GM23338 (cell line): ENCODE measurements at regions not wholly inside any gene's neighbourhood (a gene's known extent, or its start where the extent isn't known, plus 50 kb on each side); places are given as distances from the start of the nearest gene placed in this dataset.

Experiments used
- ATAC-seq: fragments of 200-7000 bp; cut with Tn5 transposase; 3 replicates; pipeline ENCODE4 v1.9.1; 2020
- DNase-seq: peaks from one replicate; pipeline ENCODE4 v3.0.0-alpha.2; 2015; ENCODE audit warnings: low spot score
- H2AFZ ChIP-seq: fragments of 200-600 bp; sonication (generic); 2 replicates; pipeline ENCODE4 v1.8.0; 2016; ENCODE audit warnings: antibody characterized with exemption, mild to moderate bottlenecking, moderate library complexity
- H3F3A ChIP-seq: fragments of 200-600 bp; sonication (generic); replicated peaks from 2 replicates; pipeline ENCODE4 v1.8.0; 2017; ENCODE audit warnings: antibody characterized with exemption, mixed run types, low read depth
- H3K27ac ChIP-seq: fragments of 200-600 bp; sonication (generic); 2 replicates; pipeline ENCODE4 v1.6.1; 2016; ENCODE audit warnings: low read depth
- H3K27me3 ChIP-seq: fragments of 200-600 bp; sonication (generic); 2 replicates; pipeline ENCODE4 v1.8.0; 2016; ENCODE audit warnings: mild to moderate bottlenecking, mixed run types, moderate library complexity; ENCODE audit not compliant: insufficient read depth
- H3K36me3 ChIP-seq: fragments of 200-600 bp; sonication (generic); 2 replicates; pipeline ENCODE4 v1.8.0; 2016; ENCODE audit warnings: mild to moderate bottlenecking; ENCODE audit not compliant: insufficient read depth
- H3K4me1 ChIP-seq: fragments of 200-600 bp; sonication (generic); 2 replicates; pipeline ENCODE4 v1.8.0; 2016; ENCODE audit warnings: mild to moderate bottlenecking, moderate library complexity; ENCODE audit not compliant: insufficient read depth
- H3K4me2 ChIP-seq: fragments of 200-600 bp; sonication (generic); 2 replicates; pipeline ENCODE4 v1.7.1; 2017; ENCODE audit warnings: mixed run types
- H3K4me3 ChIP-seq: fragments of 200-600 bp; sonication (generic); 2 replicates; pipeline ENCODE4 v1.6.1; 2016; ENCODE audit warnings: mixed run types
- H3K79me2 ChIP-seq: fragments of 200-600 bp; sonication (generic); replicated peaks from 2 replicates; pipeline ENCODE4 v1.8.0; 2017; ENCODE audit warnings: mild to moderate bottlenecking; ENCODE audit not compliant: insufficient read depth
- H3K9me2 ChIP-seq: fragments of 200-600 bp; sonication (generic); 2 replicates; pipeline ENCODE4 v1.8.0; 2017; ENCODE audit not compliant: insufficient read depth
- H4K20me1 ChIP-seq: fragments of 200-600 bp; sonication (generic); replicated peaks from 2 replicates; pipeline ENCODE4 v1.8.0; 2017; ENCODE audit warnings: mild to moderate bottlenecking; ENCODE audit not compliant: insufficient read depth
- H3K27ac Mint-ChIP-seq: 2 replicates; pipeline ENCODE4 v1.8.0; 2020; ENCODE audit warnings: inconsistent platforms, mild to moderate bottlenecking, moderate library complexity, mixed read lengths
- H3K27me3 Mint-ChIP-seq: 3 replicates; pipeline ENCODE4 v1.8.0; 2022; ENCODE audit warnings: low read depth, mild to moderate bottlenecking, moderate library complexity, mixed read lengths, inconsistent platforms; ENCODE audit not compliant: insufficient read depth, poor library complexity
- H3K36me3 Mint-ChIP-seq: 3 replicates; pipeline ENCODE4 v1.8.0; 2021; ENCODE audit warnings: low read depth, mild to moderate bottlenecking, inconsistent platforms, moderate library complexity, mixed read lengths
- H3K4me1 Mint-ChIP-seq: 3 replicates; pipeline ENCODE4 v1.8.0; 2020; ENCODE audit warnings: mild to moderate bottlenecking, inconsistent platforms, mixed read lengths
- H3K4me3 Mint-ChIP-seq: 3 replicates; pipeline ENCODE4 v1.8.0; 2021; ENCODE audit warnings: moderate library complexity, mild to moderate bottlenecking, inconsistent platforms, mixed read lengths
- H3K9me3 Mint-ChIP-seq: 3 replicates; pipeline ENCODE4 v1.8.0; 2020; ENCODE audit warnings: moderate library complexity, mild to moderate bottlenecking, inconsistent platforms, mixed read lengths
- CREB1 ChIP-seq: fragments of 250-450 bp; sonication (Bioruptor Pico); IDR thresholded peaks from 2 replicates; pipeline ENCODE4 v1.5.0; 2020; ENCODE audit warnings: low read depth, mild to moderate bottlenecking, moderate library complexity
- CTCF ChIP-seq, 2 experiments: fragments of 200-600 bp in 1 of 2; sonication (generic) in 1 of 2; conservative IDR thresholded peaks; 2 replicates each; pipeline versions ENCODE4 v1.5.1 to v1.6.1; 2016 to 2017; ENCODE audit warnings: antibody characterized with exemption in 2 of 2, low read depth in 2 of 2, mild to moderate bottlenecking in 2 of 2, moderate library complexity in 1 of 2
- ETS1 ChIP-seq: IDR thresholded peaks from 2 replicates; pipeline ENCODE4 v1.6.1; 2016; ENCODE audit warnings: antibody characterized with exemption
- EZH2 ChIP-seq: fragments of 200-600 bp; sonication (generic); IDR thresholded peaks from one replicate; pipeline ENCODE4 v1.8.0; 2017; ENCODE audit warnings: antibody characterized with exemption, mild to moderate bottlenecking, low read depth; ENCODE audit not compliant: unreplicated experiment
- EZH2phosphoT487 ChIP-seq: fragments of 200-600 bp; sonication (generic); IDR thresholded peaks from one replicate; pipeline ENCODE4 v1.8.1; 2018; ENCODE audit warnings: antibody characterized with exemption; ENCODE audit not compliant: unreplicated experiment
- JUNB ChIP-seq: IDR thresholded peaks from one replicate; pipeline ENCODE4 v1.6.1; 2016; ENCODE audit warnings: antibody characterized with exemption; ENCODE audit not compliant: unreplicated experiment
- POLR2AphosphoS5 ChIP-seq: IDR thresholded peaks from 2 replicates; pipeline ENCODE4 v1.6.1; 2016; ENCODE audit warnings: antibody characterized with exemption, low read depth
- REST ChIP-seq: IDR thresholded peaks from one replicate; pipeline ENCODE4 v1.6.1; 2018; ENCODE audit warnings: antibody characterized with exemption; ENCODE audit not compliant: unreplicated experiment
- ZNF114 ChIP-seq: fragments of 250-450 bp; sonication (Bioruptor Pico); IDR thresholded peaks from 2 replicates; pipeline ENCODE4 v1.5.0; 2020; ENCODE audit warnings: mild to moderate bottlenecking, moderate library complexity
- ZNF331 ChIP-seq: fragments of 250-450 bp; sonication (Bioruptor Pico); IDR thresholded peaks from 2 replicates; pipeline ENCODE4 v1.5.0; 2020; ENCODE audit warnings: low read depth, mild to moderate bottlenecking, moderate library complexity
- ZNF462 ChIP-seq: fragments of 250-450 bp; sonication (Bioruptor Pico); IDR thresholded peaks from 2 replicates; pipeline ENCODE4 v1.5.0; 2020; ENCODE audit warnings: mild to moderate bottlenecking, moderate library complexity

- ATAC-seq, result no peak
- no peak overlapping the region for H3K4me3 Mint-ChIP-seq
- no peak overlapping the region for H2AFZ ChIP-seq
Measured at GRCh38 chr3:102031834-102032233, 182.5 kb downstream of the NFKBIZ start.

More at GRCh38 chr3:102031834-102032233, 182.5 kb downstream of the NFKBIZ start:
- H3K4me2 ChIP-seq, result no peak overlapping the region
- no peak for DNase-seq
- no peaks in the 10 kb centered on the region for H3K27me3 ChIP-seq
- H3K4me3 ChIP-seq, result no peak overlapping the region
- H4K20me1 ChIP-seq, result no peaks in the 10 kb centered on the region
- H3K27ac Mint-ChIP-seq, result no peak overlapping the region
- peaks cover 10% of the 10 kb centered on the region; the same call in 1 of the 2 replicates for H3K9me2 ChIP-seq
- no peaks in the 10 kb centered on the region for H3K9me3 Mint-ChIP-seq
- peaks cover 6% of the 10 kb centered on the region; the same call in 2 of the 3 replicates for H3K4me1 Mint-ChIP-seq
- H3K36me3 ChIP-seq, result no peaks in the 10 kb centered on the region
- H3K4me1 ChIP-seq, result peaks cover 5% of the 10 kb centered on the region; the same call in 1 of the 2 replicates
- no peaks in the 10 kb centered on the region for H3K36me3 Mint-ChIP-seq
- H3F3A ChIP-seq, result no peaks in the 10 kb centered on the region
- H3K27ac ChIP-seq, result no peak overlapping the region
- no peaks in the 10 kb centered on the region for H3K27me3 Mint-ChIP-seq
- no peaks in the 10 kb centered on the region for H3K79me2 ChIP-seq
- TF ChIP-seq POLR2AphosphoS5 (no peak), EZH2phosphoT487 (no peak), ZNF331 (no peak), CREB1 (CRISPR knock-in tag) (no peak), CTCF (conservative IDR thresholded peaks at IDR 0.05; ENCODE audit: low read depth in 2 of 2) (no peak), REST (no peak), JUNB (no peak), ZNF462 (CRISPR knock-in tag) (no peak), ETS1 (no peak), ZNF114 (CRISPR knock-in tag) (no peak), EZH2 (no peak)
